Heart left ventricle (tissue), 13 donors: ENCODE measurements at regions not wholly inside any gene's neighbourhood (a gene's known extent, or its start where the extent isn't known, plus 50 kb on each side); places are given as distances from the start of the nearest gene placed in this dataset.

Experiments used
- POLR2A ChIP-seq, 2 donors: fragments of 450-650 bp; IDR thresholded peaks; one replicate each; pipeline ENCODE4 v1.6.1; 2017; ENCODE audit warnings: antibody characterized with exemption in 2 of 2, mild to moderate bottlenecking in 2 of 2, moderate library complexity in 2 of 2
- TF ChIP-seq, protein P1 (sequence below), 12 donors: fragments of 200-600 bp; sonication (generic) in 4 of 12; IDR thresholded peaks; one replicate each; pipeline versions ENCODE4 v1.5.0 to v1.8.0; 2018 to 2022; ENCODE audit warnings: antibody characterized with exemption in 12 of 12, mild to moderate bottlenecking in 5 of 12
- donor health status: ischemic (EF 13 %, LVEDD 7.1; RV severe dilation, severe dysfunction).
- donor health status: DM: no; HTN: yes; CAD: no.
- donor health status: DM: no; HTN: no; CAD: no.
- donor health status: ischemic (EF 25% LVEDD 6.9; RV normal size, moderate dysfunction).
- donor health status: ischemic (EF 25% LVEDD 5.7; RV mildly dilated, moderate dysfunction).
- donor health status: ischemic (EF 35%, LVEDD 5.7; RV mildly dilated, moderate dysfunction).
- donor health status: nonischemic (EF 11% LVEDD 7.7; RV severe dilation, severe dysfunction).
- donor health status: DM: yes; HTN: yes; CAD: no.
- donor health status: PGD.
- donor health status: ischemic (EF 29% LVEDD 5.4; RV normal size, mild dysfunction).
- donor health status: nonischemic (EF 23%, LVEDD 6.1; RV moderate dilation, normal function).

DNA sequence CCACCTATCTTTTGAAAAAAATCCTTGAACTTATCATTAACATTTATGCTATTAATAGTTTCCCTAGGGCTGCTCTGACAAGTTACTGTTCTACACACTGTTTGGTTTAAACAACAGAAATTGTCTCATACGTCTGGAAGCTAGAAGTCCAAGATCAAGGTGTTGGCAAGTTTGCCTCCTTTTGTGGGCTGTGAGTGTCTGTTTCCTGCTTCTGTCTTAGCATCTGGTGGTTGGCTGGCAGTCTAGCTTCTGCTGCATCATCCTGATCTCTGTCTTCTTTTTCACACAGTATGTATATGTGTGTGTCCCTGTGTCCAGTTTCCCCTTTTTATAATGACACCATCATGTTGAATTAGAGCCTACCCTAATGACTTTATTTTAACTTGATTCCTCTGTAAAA lies 154.8 kb downstream of the RPS12 start:
- TF ChIP-seq POLR2A (IDR thresholded peaks at IDR 0.05) = no peak
- TF ChIP-seq, protein P1, sequence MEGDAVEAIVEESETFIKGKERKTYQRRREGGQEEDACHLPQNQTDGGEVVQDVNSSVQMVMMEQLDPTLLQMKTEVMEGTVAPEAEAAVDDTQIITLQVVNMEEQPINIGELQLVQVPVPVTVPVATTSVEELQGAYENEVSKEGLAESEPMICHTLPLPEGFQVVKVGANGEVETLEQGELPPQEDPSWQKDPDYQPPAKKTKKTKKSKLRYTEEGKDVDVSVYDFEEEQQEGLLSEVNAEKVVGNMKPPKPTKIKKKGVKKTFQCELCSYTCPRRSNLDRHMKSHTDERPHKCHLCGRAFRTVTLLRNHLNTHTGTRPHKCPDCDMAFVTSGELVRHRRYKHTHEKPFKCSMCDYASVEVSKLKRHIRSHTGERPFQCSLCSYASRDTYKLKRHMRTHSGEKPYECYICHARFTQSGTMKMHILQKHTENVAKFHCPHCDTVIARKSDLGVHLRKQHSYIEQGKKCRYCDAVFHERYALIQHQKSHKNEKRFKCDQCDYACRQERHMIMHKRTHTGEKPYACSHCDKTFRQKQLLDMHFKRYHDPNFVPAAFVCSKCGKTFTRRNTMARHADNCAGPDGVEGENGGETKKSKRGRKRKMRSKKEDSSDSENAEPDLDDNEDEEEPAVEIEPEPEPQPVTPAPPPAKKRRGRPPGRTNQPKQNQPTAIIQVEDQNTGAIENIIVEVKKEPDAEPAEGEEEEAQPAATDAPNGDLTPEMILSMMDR (IDR thresholded peaks at IDR 0.05) = no peak
